NCI-H748 (cell line): ENCODE measurements at regions not wholly inside any gene's neighbourhood (a gene's known extent, or its start where the extent isn't known, plus 50 kb on each side); places are given as distances from the start of the nearest gene placed in this dataset.

Source experiments
- DNase-seq: peaks from one replicate; lab custom pipeline; 2025; ENCODE audit not compliant: unreplicated experiment; lab: John Stamatoyannopoulos, UW

DNA sequence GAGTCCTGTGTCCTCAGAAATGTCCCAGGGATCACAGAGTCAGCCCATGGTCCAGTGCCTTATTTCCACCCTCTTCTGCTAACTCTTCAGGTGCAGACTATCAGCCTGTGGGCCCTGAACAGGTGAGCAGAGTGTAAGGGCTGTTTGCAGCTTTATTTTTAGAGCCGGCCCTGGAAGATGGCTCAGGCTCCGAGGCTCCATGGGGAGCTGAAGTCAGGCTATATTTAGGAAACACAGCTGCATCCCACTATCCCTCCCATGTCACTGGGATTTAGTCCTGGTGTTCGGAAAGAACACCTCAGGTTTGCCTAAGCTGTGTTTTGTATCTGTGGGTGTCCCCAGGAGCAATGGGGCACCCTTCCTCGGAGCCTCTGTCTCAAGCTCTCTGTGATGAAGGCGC is 126.9 kb downstream of the RPS24 start:
- no peak for DNase-seq

DNA sequence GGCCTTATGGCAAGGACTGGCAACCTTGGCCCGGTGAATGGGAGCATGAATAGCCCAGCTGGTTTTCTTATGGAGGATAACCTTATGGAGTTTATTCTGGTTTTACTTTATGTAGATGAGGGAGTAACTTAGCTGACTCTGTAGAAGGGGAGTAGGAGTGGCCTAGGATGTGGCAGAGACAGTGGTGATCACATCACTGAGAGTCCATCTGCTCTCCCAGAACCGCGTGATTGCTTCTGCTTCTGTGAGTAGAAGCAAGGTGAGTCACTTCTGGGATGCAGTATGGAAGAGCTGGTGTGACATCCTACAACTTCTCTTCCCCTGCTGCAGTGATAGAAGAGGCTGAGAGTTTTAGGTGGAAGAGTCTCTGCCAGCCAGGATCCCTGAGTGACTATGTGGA is 129.2 kb downstream of the RPS24 start:
- no peak for DNase-seq

DNA sequence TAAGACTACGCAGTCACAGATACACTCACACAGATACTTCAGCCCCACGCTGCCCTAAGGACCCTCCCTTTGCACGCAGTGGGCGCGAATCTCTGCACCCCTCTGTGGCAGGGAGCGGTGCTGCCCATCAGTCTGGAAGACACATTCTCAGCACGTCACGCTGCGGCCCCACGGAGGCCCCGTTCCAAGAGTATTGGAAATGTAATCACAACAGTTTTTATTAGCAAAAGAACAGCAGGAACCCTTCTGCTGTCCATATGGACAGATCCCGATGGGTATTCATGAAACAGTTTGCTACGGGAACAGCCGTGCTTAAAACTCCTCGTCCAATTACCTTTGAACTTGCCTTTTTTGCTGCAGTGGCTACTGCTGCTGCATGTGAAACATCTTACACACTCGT is 131.0 kb downstream of the RPS24 start:
- no peak for DNase-seq

DNA sequence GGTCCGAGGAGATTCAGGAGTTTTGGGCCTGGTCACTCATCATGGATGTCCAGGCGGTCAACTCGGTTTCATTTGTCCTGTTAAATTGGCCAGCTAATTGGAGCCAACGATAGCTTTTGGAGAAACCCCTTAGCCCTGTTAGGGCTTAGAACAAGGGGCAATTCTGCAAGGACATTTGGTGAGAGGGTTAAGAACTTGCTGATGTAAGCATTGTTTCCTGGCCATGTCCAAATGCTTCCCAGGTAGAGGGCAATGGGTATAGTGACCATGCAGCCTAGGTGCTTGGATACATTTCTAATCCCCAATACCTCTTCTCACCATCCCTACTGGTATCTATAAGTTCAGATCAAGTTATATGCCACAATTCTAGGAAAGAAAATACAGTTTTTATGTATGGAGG is 131.5 kb downstream of the RPS24 start:
- DNase-seq, result no peak

DNA sequence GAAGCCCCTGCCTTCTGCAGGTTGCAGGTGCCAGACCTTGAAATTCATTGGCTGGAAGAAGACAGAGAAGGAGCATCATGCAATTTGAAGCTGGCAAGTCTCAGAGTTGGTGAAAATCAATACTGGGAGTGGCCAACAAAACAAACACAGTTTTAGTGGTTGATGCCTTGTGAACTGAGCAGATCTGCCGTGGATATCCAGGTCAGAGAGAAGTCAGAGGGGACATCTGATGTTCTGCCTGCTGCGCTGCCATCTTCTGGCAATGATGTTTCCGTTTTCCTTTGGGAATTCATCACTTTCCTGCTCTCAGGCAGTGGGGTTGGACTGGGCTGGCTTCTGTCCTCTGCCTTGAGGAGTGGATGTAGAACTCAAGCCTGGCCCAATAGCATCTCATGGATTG is 132.0 kb downstream of the RPS24 start:
- peak; percentile 88 for DNase-seq

DNA sequence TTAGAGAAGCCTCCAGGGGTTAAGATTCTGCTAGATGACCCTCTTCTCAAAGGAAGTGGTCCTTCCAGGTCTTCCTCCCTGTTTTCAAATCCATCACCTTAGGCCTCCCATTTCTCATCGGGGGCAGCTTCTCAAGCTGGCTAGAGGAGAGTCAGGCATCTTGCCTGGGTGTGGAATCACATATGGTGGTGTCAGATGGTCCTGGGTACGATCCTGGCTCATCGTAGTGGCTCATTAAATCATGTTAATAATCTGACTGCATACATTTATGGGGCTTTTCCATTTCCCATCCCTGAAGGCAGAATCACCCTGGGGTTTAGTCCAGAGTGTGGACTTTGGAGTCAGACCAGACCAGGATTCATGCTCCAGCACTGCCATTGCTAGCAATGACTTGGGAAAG is 132.6 kb downstream of the RPS24 start:
- no peak for DNase-seq

DNA sequence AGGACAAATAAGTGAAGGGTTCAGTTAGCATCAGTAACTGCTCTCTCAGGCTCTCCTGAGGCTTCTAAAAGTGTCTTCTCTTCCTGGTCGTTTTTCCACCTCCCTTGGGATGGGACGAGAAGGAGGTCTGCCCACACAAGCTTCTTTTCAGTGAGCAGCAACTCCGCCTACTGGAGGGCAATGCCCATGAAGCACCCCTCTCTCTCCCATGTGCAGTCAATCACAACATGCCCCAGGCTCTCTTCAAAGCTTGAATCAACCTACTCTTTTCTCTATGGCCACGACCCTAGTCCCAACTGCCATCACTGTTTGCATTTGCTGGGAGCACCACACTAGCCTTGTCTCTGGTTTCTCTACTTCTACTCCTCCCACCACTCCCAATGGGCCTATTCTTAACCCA is 135.6 kb downstream of the RPS24 start:
- DNase-seq, result no peak

DNA sequence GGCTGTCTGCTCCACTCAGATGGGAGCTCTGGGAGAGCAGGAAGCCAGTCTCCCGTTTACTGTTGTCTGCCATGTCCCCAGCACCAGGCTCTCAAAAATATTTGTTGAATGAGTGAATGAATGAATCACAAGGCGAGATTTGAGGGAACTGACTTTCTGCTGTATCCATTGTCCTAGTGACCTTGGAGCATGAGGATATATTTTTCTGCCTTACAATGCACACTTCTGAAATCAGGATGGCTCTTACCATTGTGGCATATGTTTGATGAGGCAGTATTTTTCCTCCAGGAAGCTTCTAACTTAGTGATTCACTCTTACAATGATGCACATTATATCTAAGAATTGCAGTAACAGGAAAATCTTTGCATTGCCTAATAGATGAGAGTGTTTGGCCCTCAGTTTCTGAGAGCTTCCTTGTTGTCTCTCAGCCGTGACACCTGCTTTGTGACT is 136.4 kb downstream of the RPS24 start:
- DNase-seq, result no peak

DNA sequence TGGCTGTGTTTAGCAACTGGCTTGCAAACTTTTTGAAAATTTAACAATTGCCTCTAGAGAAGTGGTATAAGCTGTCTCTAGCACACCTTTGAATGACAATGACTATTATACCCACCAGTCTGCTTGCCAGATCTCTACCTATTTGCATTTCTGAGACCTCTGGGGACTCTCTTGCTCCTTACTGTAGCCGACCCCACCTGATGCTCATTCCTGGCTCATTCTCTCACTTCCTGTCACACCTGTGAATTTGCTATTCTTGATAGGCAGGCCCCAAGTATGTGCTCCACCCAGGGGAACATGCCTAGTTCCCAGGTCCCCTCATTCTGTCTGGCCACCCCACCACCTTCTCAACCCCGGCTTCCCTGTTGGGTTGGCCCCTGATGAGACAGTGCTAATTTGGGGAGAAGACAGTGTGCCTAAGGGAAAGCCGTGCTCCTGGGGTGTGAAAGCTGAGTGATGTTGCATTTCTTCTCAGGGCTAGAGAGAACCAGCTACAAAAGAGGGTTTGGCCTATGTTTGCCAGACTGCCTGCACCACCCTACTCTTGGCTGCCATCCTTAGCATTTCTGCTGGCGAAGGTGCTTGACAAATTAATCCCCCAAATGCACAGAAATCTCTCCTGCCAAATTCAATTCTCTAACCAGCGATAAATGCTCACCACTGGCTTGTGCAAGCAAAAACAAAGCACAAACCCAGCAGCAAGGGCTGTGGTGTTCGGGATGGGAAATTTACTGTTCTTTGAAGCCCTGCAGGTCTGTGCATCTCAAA is 138.2 kb downstream of the RPS24 start:
- DNase-seq, result no peak

DNA sequence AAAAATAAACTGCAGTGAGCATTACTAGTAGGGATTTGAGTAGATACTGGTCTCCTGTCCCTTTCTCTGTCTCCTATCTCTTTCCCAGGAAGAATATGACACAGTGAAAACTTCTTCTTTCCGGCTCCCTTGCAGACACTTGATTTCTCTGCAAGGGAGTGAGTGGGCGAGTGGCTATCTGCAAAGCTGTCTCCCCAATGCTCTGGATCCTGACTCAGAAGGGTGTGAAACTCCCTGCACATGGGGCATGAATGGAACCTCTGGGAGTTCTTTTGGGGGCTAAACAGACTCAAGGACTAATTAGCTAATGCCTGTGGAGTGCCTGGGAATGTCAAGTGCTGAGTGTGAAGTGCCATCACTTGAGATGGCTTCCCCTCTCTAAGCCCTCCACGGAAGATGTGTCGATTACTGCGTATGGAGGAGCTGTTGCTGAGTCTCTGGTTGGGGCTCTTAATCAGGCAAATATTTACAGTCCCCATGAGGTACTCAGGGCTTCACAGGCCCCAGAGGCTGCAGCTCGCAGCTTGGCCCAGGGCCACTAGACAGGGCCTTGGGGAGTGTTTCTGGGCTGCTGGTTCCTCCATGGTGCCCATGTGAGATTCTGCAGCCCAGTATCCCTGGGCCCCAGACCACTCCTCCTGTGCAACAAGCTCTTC is 139.8 kb downstream of the RPS24 start:
- no peak for DNase-seq

DNA sequence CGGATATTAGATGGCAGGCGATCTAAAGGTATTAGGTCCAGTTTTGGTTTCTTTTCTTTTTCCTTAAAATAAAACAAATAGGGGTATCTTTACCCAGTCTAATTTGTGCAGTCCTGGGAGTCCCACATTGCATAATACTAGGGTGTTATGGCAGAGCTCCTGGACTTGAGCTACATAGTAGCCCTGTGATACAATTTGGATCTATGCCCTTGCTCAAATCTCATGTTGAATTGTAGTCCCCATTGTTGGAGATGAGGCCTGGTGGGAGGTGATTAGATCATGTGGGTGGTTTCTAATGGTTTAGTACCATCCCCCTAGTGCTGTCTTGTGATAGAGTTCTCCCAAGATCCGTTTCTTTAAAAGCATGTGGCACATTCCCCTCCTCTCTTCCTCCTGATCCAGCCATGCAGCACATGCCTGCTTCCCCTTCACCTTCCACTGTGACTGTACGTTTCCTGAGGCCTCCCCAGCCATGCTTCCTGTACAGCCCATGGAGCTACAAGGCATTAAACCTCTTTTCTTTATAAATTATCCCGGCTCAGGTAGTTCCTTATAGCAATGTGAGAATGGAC is 141.9 kb downstream of the RPS24 start:
- DNase-seq, result no peak

DNA sequence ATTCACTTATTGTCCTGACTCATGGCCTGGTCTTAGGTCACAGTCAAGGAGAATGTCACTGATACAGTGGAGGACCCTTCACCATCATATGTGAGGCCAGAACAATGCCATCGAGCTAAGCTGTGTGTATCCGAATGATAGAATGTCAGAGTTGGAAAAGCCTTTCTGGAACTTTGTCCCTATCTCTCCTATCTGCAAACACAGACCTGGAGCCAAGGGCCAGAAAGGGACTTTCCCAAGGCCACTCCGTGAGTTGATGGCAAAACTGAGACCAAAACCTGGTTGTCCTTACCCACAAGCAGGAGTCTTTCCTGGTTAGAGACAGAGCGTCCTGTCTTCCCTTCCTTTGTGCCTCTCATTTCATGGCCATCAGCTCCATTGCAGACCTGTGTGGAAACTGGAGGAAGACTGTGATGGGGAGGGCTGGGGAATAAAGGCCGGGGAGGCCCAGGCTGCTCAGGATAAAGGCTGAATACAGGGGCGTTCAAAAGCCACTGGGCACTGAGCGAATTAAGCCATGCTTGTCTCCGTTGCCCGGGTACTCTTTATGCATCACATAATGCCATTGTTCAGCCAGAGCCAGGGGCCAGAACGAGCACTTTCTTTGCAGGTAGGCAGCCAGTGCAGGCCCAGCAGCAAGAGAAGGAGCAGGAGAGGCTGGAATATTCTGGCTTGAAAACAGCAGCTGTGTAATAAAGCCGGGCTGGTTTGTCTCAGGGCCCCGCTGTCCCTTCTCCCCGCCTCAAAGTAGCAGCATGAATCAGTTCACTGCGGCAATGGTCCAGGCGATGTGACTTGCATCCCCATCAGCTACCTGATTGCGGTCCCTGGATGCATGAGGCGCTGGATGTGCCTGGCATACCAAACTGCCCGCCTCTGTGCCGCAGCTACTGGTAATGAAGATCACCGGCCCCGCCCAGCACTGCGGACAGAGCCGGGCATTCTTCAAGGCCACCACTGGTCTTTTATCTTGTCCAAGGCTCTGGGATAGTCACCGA is 143.0 kb downstream of the RPS24 start:
- no peak for DNase-seq

DNA sequence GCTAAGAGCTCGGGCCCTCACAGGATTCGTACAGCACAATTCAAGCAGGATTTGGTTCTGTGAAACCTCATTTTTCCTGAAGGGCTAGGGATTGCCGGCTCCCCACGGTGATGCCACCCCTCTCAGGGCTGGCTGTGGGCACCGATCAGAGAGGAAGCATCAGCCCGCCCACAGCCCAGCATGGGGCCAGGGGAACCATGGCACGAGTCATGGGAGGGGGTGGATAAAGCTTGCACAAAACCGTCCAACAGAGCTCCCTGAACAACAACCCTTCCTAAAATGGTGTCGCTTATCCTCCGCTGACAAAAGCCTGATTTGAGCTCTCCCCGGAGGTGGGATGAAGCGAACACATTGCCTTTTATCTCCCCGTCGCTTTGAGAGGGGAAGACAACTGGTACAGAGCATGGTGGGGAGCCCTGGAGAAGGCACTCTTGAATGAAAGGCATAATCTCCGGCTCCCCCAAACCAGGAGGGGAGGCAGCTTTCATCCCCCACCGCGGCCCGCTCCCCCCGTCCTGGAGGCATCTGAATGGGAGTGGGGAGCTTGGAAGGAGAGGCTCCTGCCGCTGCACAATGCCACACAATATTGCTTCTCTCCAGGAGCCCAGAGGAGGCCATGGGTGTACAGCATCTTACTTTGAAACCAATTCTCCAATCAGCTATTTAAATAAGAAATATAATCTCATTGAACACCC is 144.0 kb downstream of the RPS24 start:
- DNase-seq, result no peak

DNA sequence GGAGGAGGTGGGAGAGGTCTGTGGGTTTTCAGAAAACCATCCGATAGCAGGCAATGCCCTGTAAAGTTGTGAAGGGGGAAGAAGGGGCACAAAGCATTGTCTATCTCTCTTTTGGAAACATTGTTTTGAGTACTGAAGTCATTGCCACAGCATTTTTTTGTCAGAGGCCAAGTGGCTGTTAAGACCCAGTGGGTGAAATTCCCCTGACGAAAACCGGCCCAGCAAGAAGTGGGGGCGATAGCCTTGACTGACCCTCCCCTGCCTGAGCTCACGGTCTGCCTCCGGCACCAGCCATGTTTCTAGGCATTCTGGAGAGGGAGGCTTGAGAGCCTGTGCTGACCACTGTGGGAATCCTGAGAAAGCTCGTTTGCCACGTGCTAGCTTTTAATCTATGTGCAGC is 144.7 kb downstream of the RPS24 start:
- no peak for DNase-seq

DNA sequence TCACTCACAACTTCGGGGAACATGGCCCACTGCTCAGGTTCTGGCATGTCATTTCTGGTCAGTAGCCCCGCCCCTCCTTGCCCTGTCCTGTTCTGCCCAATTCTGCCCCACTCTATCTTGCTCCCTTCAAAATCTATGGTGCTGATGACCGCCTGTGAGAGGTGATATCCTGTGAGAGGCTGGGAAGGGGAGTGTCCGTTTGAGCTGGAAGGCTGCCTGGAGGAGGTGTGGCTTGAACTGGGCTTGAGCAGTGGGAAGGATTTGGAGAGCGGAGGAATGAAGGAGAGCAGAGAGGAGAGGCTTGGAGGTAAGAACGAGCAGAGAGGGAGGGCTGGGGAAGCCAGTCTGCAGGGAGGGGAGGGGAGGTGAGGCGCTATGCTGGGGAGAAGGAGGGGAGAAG is 145.3 kb downstream of the RPS24 start:
- no peak for DNase-seq

DNA sequence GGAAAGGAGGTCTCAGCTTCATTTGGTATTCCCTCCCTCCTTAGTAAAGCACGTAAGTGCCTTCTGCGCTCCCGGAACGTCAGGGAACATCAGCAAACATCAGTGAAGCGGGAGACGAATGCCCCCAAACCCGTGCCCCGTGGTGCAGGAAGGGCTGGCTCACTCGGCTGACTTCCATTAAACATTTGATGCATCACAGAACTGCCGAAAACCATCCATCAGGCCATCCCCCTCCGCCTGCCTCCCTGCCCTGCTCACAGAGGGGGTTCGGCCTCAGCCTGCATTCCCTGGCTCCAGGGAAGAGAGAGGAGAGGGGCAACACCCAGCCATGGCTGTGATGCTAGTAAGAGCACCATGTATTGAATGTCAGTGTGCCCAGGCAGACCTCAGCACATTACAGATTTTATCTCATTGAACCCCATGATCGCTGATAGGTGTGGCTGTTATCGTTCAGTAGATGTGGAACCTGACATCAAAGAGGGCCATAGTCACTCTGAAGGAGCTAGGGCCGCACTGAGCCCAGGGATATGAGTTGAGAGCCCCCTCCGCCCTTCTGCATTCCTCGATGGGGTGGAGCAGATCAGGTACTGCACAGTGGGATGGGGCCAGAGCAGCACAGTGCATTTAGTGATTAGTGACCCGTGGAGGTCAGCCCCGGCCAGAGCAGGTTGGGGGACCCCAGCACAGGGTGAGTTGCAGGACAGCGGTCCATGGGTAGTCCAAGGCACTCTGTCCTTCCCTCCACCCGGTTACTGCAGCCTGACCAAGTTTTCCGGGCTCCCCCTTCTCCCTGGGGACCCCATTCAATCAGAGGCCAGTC is 146.4 kb downstream of the RPS24 start:
- DNase-seq, result no peak

DNA sequence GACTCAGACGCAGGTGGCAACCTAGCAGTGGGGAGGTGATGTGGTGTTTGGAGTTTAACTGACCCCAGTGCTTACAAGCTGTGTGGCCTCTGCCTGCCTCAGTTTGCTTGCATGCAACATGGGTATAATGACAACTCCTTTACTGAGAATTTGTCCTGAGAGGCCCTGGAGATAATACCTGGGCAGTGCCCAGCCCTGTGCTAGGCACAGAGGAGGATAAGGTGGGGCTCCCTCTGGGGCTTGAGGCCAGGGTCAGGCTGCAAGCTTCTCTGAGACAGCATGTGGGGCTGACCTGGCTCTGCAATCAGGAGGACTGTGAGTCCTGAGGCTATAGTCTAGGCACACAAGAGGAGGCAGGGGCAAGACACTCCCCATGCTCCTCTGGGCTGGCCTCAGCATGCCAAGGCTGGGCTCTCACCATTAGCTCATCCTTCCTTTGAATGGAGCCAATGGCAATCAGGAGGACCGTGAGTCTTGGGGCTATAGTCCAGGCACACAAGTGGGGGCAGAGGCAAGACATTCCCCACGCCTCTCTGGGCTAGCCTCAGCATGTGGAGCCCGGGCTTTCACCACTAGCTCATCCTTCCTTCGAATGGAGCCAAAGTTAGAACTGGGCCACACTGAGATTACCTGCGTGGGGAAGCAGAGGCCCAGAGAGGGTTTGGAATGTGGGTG is 147.9 kb downstream of the RPS24 start:
- DNase-seq, result no peak

DNA sequence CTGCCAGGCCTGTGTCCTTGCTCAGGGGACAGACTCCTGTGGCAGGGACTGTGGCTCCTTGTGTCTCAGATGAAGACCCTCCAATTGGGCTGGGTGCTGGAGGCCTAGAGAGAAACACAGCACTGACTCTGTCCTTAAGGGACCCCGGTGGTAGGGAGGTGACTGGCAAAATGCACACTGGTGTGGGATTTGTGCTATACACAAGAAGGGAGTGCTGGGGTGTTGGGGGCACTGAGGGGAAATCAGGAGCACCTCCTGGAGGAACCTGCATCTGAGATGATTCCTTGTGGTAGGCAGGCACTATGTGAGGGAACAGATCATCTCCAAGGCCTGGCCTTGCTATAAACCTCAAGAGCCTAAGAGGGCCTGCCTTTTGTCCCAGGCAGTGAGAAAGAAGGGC is 149.2 kb downstream of the RPS24 start:
- DNase-seq, result no peak
